Stimulated activated memory B cell treated with anti-CD40 and anti-IgM and Interleukin-4, amounts not matched to agents 10 μg/mL and 1 μg/mL and 100 μg/mL, for 72 hours (primary cell): ENCODE measurements at regions not wholly inside any gene's neighbourhood (a gene's known extent, or its start where the extent isn't known, plus 50 kb on each side); places are given as distances from the start of the nearest gene placed in this dataset.
"Not testable (repeated sequence)": the region's sequence is repeated elsewhere in the genome, so short reads cannot be mapped to it uniquely, and the experiment has no call there.

Experiments used
- ATAC-seq: fragments of 150-1000 bp; cut with Tn5 transposase; 2 replicates; pipeline ENCODE4 v1.10.0; 2021
- H3K27ac Mint-ChIP-seq: one replicate; pipeline ENCODE4 v1.8.0; 2022; ENCODE audit warnings: mild to moderate bottlenecking, mixed read lengths
- H3K27me3 Mint-ChIP-seq: one replicate; pipeline ENCODE4 v1.8.0; 2022; ENCODE audit warnings: mixed read lengths
- H3K36me3 Mint-ChIP-seq: one replicate; pipeline ENCODE4 v1.8.0; 2022; ENCODE audit warnings: mixed read lengths
- H3K4me1 Mint-ChIP-seq: one replicate; pipeline ENCODE4 v1.8.0; 2022; ENCODE audit warnings: mixed read lengths
- H3K4me3 Mint-ChIP-seq: one replicate; pipeline ENCODE4 v1.8.0; 2022; ENCODE audit warnings: mild to moderate bottlenecking, moderate library complexity, mixed read lengths
- H3K9me3 Mint-ChIP-seq: one replicate; pipeline ENCODE4 v1.8.0; 2022; ENCODE audit warnings: mixed read lengths

GRCh38 chr10:131363416-131363815, 51.9 kb upstream of the TCERG1L start:
- Mint-ChIP-seq H3K4me3 (no peak overlapping the region), H3K27ac (no peak overlapping the region), H3K9me3 (peaks cover 12% of the 10 kb centered on the region), H3K27me3 (no peaks in the 10 kb centered on the region), H3K4me1 (no peaks in the 10 kb centered on the region), H3K36me3 (peaks cover 6% of the 10 kb centered on the region)
- no peak for ATAC-seq

DNA sequence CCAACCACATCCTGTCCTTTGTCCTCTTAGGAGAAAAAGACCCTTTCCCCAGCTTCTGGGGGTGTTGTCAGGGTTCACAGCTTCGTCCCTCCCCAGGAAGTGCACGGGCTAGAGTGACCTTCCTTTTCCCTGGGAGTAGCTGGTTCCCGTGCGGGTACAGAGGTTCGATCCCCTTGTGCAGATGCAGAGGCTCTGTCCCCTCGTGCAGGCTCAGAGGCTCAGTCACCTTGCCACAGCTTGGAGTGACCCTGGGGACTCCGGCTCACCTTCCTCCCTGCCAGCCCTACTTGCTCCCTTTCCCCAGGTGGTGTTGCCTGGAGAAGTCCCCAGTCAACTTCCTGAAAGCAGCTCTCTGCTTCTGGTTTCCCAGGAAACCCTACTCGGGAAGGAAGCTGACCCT, 60.0 kb upstream of the TCERG1L start:
- Mint-ChIP-seq H3K4me1 (no peaks in the 10 kb centered on the region), H3K27ac (no peak overlapping the region), H3K9me3 (peaks cover 14% of the 10 kb centered on the region), H3K4me3 (no peak overlapping the region), H3K36me3 (peaks cover 6% of the 10 kb centered on the region), H3K27me3 (no peaks in the 10 kb centered on the region)
- no peak for ATAC-seq

- Mint-ChIP-seq H3K27me3 (no peaks in the 10 kb centered on the region), H3K4me1 (no peaks in the 10 kb centered on the region), H3K9me3 (peaks cover 17% of the 10 kb centered on the region), H3K4me3 (no peak overlapping the region), H3K27ac (no peak overlapping the region), H3K36me3 (no peaks in the 10 kb centered on the region)
- peak; percentile 53 for ATAC-seq
These were observed 70.1 kb upstream of the TCERG1L start for GRCh38 chr10:131381576-131381975.

GRCh38 chr10:131385161-131385872, 73.8 kb upstream of the TCERG1L start:
- not testable (repeated sequence) for H3K4me3 Mint-ChIP-seq, H3K4me1 Mint-ChIP-seq, H3K36me3 Mint-ChIP-seq, H3K27ac Mint-ChIP-seq, ATAC-seq, H3K27me3 Mint-ChIP-seq
- peaks cover 18% of the 10 kb centered on the region for H3K9me3 Mint-ChIP-seq

- no peak overlapping the region for H3K27ac Mint-ChIP-seq
- H3K27me3 Mint-ChIP-seq, result no peaks in the 10 kb centered on the region
- ATAC-seq, result no peak
- no peak overlapping the region for H3K4me3 Mint-ChIP-seq
- no peaks in the 10 kb centered on the region for H3K4me1 Mint-ChIP-seq
- H3K36me3 Mint-ChIP-seq, result no peaks in the 10 kb centered on the region
- peaks cover 18% of the 10 kb centered on the region for H3K9me3 Mint-ChIP-seq
These were observed 75.6 kb upstream of the TCERG1L start for GRCh38 chr10:131387018-131387529.

DNA sequence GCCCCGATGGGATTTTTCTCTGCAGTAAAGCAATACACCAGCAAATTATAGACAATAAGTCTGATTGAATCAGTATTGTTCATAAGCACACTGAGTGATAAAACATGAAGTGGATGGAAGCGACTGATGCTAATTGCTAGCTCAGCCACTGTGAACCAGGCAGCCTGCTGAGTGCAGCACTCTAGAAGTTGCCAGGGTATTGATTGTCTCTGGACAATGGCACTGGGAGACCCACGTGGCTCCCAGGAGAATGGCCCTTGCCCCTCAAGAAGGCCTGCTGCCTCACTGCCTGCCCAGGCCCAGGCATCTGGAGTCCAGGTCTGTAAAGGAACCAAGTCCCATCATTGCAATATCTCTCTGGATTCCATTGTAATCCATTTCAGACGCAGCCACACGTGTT, 80.4 kb upstream of the TCERG1L start:
- Mint-ChIP-seq H3K4me3 (no peak overlapping the region), H3K27me3 (peaks cover 10% of the 10 kb centered on the region), H3K36me3 (no peaks in the 10 kb centered on the region), H3K4me1 (no peaks in the 10 kb centered on the region), H3K27ac (no peak overlapping the region), H3K9me3 (peaks cover 2% of the 10 kb centered on the region)
- no peak for ATAC-seq

DNA sequence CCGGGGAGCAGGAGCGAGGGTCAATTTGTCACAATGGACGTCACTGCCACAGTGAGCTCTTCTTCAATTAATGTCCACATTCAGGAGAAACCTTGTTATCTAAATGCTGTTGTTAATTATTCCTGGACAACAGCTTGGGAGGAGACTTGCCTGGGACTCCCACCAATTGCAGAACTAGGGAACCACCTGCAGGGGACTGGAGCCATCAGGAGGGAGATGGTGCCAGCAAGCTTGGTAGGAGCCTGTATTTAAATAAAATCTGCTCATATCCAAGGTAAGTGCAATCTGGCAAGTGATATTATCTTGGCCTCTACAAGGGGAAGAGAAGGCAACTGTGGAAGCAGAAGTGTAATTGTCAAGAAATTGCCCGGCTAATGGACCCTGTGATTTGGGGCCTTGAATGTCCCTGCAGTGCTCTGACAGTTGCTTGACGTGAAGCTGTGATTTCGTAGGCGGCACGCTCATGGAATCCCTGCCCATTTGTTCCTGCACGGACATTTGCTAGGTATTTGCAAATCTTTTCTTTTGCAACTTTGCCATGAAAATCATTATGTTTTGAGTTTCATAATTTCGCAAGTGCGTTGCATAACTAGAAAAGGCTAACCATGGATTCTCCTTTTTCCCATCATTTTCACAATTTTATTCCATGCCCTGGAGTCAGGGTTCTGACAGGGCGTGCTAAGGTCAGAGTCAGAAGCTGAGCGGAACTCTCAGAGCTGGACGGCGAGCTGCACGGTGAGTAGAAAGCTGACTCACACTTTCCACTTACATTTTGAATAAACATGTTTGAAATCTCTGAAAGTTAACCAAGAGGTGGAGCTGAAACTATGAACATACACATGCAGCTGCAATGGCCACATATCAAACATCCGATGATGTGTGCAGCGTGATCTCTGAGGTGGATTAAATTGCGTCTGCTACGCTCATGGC, 84.9 kb upstream of the TCERG1L start:
- no peaks in the 10 kb centered on the region for H3K36me3 Mint-ChIP-seq
- H3K9me3 Mint-ChIP-seq, result peaks cover 2% of the 10 kb centered on the region
- no peaks in the 10 kb centered on the region for H3K4me1 Mint-ChIP-seq
- no peak overlapping the region for H3K4me3 Mint-ChIP-seq
- peaks cover 10% of the 10 kb centered on the region for H3K27me3 Mint-ChIP-seq
- no peak overlapping the region for H3K27ac Mint-ChIP-seq
- ATAC-seq, result no peak

GRCh38 chr10:131398166-131398565, 86.6 kb upstream of the TCERG1L start:
- H3K4me3 Mint-ChIP-seq, result no peak overlapping the region
- H3K4me1 Mint-ChIP-seq, result no peaks in the 10 kb centered on the region
- H3K27me3 Mint-ChIP-seq, result peaks cover 10% of the 10 kb centered on the region
- ATAC-seq, result no peak
- H3K27ac Mint-ChIP-seq, result no peak overlapping the region
- H3K9me3 Mint-ChIP-seq, result peaks cover 2% of the 10 kb centered on the region
- no peaks in the 10 kb centered on the region for H3K36me3 Mint-ChIP-seq

GRCh38 chr10:131399981-131400380, 88.5 kb upstream of the TCERG1L start:
- Mint-ChIP-seq H3K9me3 (no peaks in the 10 kb centered on the region), H3K27me3 (no peaks in the 10 kb centered on the region), H3K4me3 (no peak overlapping the region), H3K4me1 (no peaks in the 10 kb centered on the region), H3K27ac (no peak overlapping the region), H3K36me3 (no peaks in the 10 kb centered on the region)
- no peak for ATAC-seq

DNA sequence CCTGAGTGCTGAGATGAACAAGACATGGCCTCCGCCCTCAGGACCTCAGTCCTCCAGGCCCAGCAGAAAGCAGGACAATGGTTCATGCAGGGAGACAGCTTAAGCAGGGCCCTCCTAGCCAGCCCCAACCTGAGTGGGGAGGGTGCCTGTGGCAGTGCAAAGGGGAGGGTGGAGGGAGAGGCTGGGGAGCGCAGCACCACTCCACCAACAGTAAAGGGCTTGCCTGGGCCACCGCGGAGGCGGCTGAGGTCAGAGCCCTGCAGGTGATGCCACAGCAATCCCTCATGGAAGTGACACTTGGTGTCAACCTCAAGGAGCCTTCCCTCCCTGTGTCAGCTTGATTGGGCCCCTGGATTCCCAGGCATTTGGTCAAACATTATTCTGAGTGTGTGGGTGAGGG, 89.0 kb upstream of the TCERG1L start:
- Mint-ChIP-seq H3K4me3 (no peak overlapping the region), H3K27me3 (no peaks in the 10 kb centered on the region), H3K36me3 (no peaks in the 10 kb centered on the region), H3K9me3 (no peaks in the 10 kb centered on the region), H3K4me1 (no peaks in the 10 kb centered on the region), H3K27ac (no peak overlapping the region)
- ATAC-seq, result no peak

DNA sequence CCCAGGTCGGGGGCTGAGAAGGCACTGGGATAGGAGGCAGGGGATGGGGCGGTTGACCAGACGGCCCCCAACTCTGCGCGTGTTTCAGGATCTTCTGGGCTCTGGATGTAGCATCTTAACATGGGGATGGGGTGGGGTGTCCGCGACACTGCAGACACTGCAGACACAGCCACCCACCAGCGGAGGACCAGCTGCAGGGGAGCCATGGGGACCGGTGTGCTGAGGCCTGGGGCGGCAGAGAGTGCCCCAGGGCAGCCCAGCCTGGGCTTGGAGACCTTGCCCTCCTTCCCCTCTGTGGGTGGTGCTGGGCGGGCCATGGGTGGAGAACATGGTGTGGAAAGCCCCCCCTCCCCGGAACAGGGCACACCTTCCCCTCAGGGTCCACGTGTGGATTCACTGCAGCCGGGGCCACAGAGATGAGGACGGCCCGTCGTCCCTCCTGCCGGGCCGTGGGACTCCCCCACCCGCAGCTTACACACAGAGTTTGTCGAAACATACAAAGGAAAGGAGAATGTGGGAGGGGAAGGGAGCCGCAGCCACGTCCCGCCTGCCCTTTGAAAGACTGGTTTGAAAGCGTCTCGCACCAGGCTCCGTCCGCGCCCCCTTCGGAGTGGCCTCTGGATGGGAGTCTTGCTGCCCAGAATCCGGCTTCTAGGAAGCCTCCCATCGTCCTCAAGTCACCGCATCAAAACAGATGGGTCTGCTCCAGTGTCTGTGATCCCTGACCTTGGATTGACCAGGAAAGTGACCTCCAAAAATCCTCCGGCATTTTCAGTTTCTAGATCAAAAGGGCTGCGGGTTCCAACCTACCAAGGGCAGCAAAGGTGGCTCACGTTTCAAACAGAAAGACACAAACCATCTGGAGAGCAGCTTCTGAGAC, 91.5 kb upstream of the TCERG1L start:
- no peaks in the 10 kb centered on the region for H3K9me3 Mint-ChIP-seq
- H3K4me3 Mint-ChIP-seq, result no peak overlapping the region
- peak; percentile 34 for ATAC-seq
- no peaks in the 10 kb centered on the region for H3K36me3 Mint-ChIP-seq
- H3K4me1 Mint-ChIP-seq, result no peaks in the 10 kb centered on the region
- no peaks in the 10 kb centered on the region for H3K27me3 Mint-ChIP-seq
- no peak overlapping the region for H3K27ac Mint-ChIP-seq

- ATAC-seq, result no peak
- H3K27me3 Mint-ChIP-seq, result no peaks in the 10 kb centered on the region
- no peak overlapping the region for H3K4me3 Mint-ChIP-seq
- no peaks in the 10 kb centered on the region for H3K9me3 Mint-ChIP-seq
- H3K4me1 Mint-ChIP-seq, result no peaks in the 10 kb centered on the region
- no peak overlapping the region for H3K27ac Mint-ChIP-seq
- no peaks in the 10 kb centered on the region for H3K36me3 Mint-ChIP-seq
These were observed 92.4 kb upstream of the TCERG1L start for GRCh38 chr10:131403936-131404335.

GRCh38 chr10:131404886-131405285, 93.4 kb upstream of the TCERG1L start:
- Mint-ChIP-seq H3K4me3 (no peak overlapping the region), H3K4me1 (no peaks in the 10 kb centered on the region), H3K36me3 (no peaks in the 10 kb centered on the region), H3K9me3 (no peaks in the 10 kb centered on the region), H3K27me3 (no peaks in the 10 kb centered on the region), H3K27ac (no peak overlapping the region)
- no peak for ATAC-seq

- Mint-ChIP-seq H3K4me1 (no peaks in the 10 kb centered on the region), H3K4me3 (no peak overlapping the region), H3K36me3 (no peaks in the 10 kb centered on the region), H3K9me3 (no peaks in the 10 kb centered on the region), H3K27ac (no peak overlapping the region), H3K27me3 (no peaks in the 10 kb centered on the region)
- ATAC-seq, result no peak
These were observed 95.3 kb upstream of the TCERG1L start for GRCh38 chr10:131406676-131407392.
